ENCODE measurements at regions not wholly inside any gene's neighbourhood (a gene's known extent, or its start where the extent isn't known, plus 50 kb on each side); places are given as distances from the start of the nearest gene placed in this dataset.

- TF ChIP-seq CTCF (IDR thresholded peaks at IDR 0.05) (no peak), POLR2A (IDR thresholded peaks at IDR 0.05) (no peak)
Observed at GRCh38 chr3:193778676-193779075, 185.7 kb downstream of the OPA1 start.

All from esophagus squamous epithelium (tissue), 4 donors.